Stimulated activated naive B cell treated with anti-CD40 and anti-IgM and Interleukin-4, amounts not matched to agents 10 μg/mL and 1 μg/mL and 100 μg/mL, for 72 hours (primary cell): ENCODE measurements at regions not wholly inside any gene's neighbourhood (a gene's known extent, or its start where the extent isn't known, plus 50 kb on each side); places are given as distances from the start of the nearest gene placed in this dataset.
"Not testable (repeated sequence)": the region's sequence is repeated elsewhere in the genome, so short reads cannot be mapped to it uniquely, and the experiment has no call there.

Experiments
- ATAC-seq, 2 donors: fragments of 150-1000 bp; cut with Tn5 transposase; replicated peaks; 2 replicates each; pipeline ENCODE4 v1.10.0; 2021; ENCODE audit warnings: moderate library complexity in 1 of 2
- DNase-seq: peaks from one replicate; pipeline ENCODE4 v3.0.0; 2021
- H3K27ac Mint-ChIP-seq: one replicate; pipeline ENCODE4 v1.8.0; 2022; ENCODE audit warnings: mild to moderate bottlenecking, mixed read lengths
- H3K27me3 Mint-ChIP-seq, 2 donors: one replicate each; pipeline ENCODE4 v1.8.0; 2022; ENCODE audit warnings: mixed read lengths in 2 of 2
- H3K36me3 Mint-ChIP-seq, 2 donors: one replicate each; pipeline ENCODE4 v1.8.0; 2022; ENCODE audit warnings: mixed read lengths in 2 of 2, mild to moderate bottlenecking in 1 of 2
- H3K4me1 Mint-ChIP-seq, 2 donors: one replicate each; pipeline ENCODE4 v1.8.0; 2022; ENCODE audit warnings: mixed read lengths in 2 of 2, mild to moderate bottlenecking in 1 of 2
- H3K4me3 Mint-ChIP-seq, 2 donors: one replicate each; pipeline ENCODE4 v1.8.0; 2022; ENCODE audit warnings: mild to moderate bottlenecking in 2 of 2, mixed read lengths in 2 of 2, moderate library complexity in 1 of 2
- H3K9me3 Mint-ChIP-seq, 2 donors: one replicate each; pipeline ENCODE4 v1.8.0; 2022; ENCODE audit warnings: mixed read lengths in 2 of 2, mild to moderate bottlenecking in 1 of 2

DNA sequence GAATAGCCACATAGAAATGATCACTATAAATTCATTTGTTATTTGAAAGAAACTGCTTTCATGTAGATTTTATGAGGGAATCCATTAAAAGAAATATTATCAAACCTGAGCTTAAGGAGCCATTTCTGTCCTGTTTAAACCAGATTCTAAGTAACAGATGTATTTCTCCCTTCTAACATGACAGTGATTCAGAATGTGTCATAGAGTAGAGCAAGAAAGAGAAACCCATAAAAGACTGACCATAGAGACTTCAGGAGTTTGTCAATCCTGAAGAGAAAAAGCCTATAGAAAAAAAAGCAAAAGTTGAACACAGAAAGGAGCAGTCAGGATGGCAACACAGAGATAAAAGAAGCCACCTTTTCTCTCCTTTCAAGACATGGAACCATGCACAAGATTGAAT is 390.6 kb downstream of the PRIM2 start:
- H3K9me3 Mint-ChIP-seq, H3K4me1 Mint-ChIP-seq, H3K36me3 Mint-ChIP-seq, ATAC-seq, H3K4me3 Mint-ChIP-seq, DNase-seq, H3K27ac Mint-ChIP-seq, H3K27me3 Mint-ChIP-seq: not testable (repeated sequence)

DNA sequence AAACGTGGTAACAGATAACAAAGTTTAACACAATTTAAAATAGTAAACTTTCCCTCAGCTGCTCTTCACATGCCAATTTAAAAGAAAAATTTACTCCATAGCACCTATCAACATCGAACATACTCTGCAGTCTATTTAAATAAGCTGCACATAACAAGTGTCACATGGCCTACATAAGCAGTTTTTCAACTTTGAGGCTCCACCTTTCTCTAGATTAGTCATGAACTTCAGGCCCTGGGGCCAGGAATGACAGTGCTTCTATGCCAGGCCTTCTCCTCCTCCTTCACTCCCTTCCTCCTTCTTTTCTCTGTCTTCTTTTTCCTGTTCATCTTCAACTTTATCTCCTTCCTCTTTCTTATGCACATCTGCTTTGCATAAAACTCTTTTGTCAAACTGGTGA is 405.1 kb downstream of the PRIM2 start:
- not testable (repeated sequence) for H3K9me3 Mint-ChIP-seq, DNase-seq

DNA sequence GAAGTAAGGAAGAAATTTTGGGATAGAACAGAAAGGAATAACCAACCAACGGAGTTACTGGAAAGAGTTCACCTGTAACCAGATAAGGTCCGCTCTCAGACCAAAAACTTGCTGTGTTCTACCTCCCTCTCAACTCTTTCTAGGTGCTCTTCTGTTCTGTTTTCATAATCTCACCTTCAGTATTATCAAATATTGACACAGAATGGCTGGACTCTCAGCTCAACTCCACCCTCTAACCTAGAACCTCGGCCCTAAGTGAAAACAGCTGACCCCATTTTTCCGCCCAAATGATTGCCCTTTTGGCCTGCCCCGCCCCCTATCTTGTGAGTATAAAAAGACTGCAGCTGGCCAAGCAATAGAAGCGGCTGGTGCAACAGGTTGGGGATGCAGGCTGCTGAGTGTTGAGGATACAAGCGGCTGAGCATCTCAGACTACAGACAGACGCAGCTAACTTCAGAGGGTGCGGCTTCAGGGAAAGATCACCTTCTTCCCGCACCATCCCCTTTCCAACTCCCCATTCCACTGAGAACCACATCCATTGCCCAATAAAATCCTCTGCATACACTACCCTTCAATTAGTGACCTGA is 406.5 kb downstream of the PRIM2 start:
- not testable (repeated sequence) for DNase-seq, ATAC-seq, H3K4me3 Mint-ChIP-seq, H3K27me3 Mint-ChIP-seq, H3K9me3 Mint-ChIP-seq, H3K4me1 Mint-ChIP-seq, H3K36me3 Mint-ChIP-seq, H3K27ac Mint-ChIP-seq

More for the DNA sequence above, 405.1 kb downstream of the PRIM2 start:
- H3K27me3 Mint-ChIP-seq, ATAC-seq, H3K36me3 Mint-ChIP-seq, H3K27ac Mint-ChIP-seq, H3K4me1 Mint-ChIP-seq, H3K4me3 Mint-ChIP-seq: not testable (repeated sequence)

DNA sequence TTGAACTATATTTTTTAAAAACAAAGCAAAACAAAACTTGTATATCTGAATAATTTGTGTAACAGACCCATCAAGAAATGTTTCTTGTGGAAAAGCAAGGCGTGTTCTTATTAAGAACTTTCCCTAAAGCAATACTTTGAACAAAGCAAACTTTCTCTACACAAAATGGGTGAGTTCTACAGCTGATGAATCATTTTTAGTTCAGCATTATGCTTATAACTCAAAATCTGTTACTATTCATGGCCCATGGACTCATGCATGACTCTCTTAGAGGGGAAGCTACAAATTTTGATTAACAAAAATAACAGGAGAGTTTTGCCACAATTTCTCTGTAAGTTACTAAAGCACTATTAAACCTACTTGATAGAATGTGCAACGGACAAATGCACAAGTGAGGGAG is 412.0 kb downstream of the PRIM2 start:
- not testable (repeated sequence) for H3K9me3 Mint-ChIP-seq, DNase-seq, H3K4me1 Mint-ChIP-seq, H3K27ac Mint-ChIP-seq, H3K27me3 Mint-ChIP-seq, ATAC-seq, H3K36me3 Mint-ChIP-seq, H3K4me3 Mint-ChIP-seq

DNA sequence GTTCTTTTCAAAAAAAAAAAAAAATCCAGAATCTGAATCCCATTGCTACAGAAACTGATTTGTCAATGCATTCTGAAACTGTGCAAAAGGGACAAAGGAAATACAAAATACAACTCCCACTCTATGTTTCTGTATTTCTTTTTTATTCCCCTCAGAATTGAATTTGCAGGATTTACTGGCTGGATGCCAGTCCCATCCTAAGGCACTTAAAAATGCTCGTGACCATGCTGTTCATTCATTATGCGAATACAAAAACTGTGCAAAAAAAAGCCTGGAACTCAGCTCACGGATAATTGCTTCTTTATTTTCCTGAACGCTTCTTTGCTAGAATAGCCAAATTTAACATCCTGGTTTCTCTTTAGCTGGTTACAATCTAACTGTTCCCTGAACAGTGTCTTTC is 413.3 kb downstream of the PRIM2 start:
- not testable (repeated sequence) for H3K9me3 Mint-ChIP-seq, ATAC-seq, H3K4me3 Mint-ChIP-seq, H3K4me1 Mint-ChIP-seq, H3K27me3 Mint-ChIP-seq, H3K36me3 Mint-ChIP-seq, H3K27ac Mint-ChIP-seq, DNase-seq

DNA sequence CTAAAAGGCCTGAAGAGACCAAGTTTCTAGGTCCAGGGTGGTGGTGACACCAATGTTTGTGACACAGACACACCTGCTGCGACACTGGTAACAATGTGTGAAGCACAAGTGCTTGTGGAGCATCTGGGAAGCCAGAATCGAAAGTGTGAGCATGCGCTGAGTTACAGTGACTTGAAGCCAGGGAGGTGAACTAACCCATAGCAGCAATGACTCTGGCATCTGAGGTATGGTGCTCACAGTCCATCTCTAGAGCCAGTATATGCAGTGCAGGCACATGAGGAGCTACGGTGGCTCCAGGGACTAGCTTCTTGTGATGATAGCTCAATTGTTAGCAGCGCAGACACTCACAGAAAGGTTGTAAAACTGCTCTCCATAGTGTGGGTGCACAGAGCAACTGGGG is 430.3 kb downstream of the PRIM2 start:
- H3K27me3 Mint-ChIP-seq, H3K4me3 Mint-ChIP-seq, H3K27ac Mint-ChIP-seq, DNase-seq, H3K36me3 Mint-ChIP-seq, ATAC-seq, H3K9me3 Mint-ChIP-seq, H3K4me1 Mint-ChIP-seq: not testable (repeated sequence)

DNA sequence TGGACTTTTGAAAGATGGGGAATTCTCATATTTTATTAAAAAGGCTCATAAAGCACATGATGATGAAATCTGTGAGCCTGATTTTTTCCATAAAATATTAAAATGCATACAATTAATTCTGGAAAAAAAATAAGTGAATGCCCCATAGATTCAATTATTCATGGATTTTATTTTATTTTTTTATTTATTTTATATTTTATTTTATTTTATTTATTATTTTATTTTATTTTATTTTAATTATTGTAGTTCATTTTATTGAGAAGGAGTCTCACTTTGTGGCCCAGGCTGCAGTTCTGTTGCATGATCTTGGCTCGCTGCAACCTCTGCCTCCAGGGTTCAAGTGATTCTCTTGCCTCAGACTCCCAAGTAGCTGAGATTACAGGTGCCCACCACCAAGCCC is 442.4 kb downstream of the PRIM2 start:
- H3K27ac Mint-ChIP-seq, H3K27me3 Mint-ChIP-seq, H3K9me3 Mint-ChIP-seq, H3K4me1 Mint-ChIP-seq, ATAC-seq, H3K36me3 Mint-ChIP-seq, H3K4me3 Mint-ChIP-seq, DNase-seq: not testable (repeated sequence)

DNA sequence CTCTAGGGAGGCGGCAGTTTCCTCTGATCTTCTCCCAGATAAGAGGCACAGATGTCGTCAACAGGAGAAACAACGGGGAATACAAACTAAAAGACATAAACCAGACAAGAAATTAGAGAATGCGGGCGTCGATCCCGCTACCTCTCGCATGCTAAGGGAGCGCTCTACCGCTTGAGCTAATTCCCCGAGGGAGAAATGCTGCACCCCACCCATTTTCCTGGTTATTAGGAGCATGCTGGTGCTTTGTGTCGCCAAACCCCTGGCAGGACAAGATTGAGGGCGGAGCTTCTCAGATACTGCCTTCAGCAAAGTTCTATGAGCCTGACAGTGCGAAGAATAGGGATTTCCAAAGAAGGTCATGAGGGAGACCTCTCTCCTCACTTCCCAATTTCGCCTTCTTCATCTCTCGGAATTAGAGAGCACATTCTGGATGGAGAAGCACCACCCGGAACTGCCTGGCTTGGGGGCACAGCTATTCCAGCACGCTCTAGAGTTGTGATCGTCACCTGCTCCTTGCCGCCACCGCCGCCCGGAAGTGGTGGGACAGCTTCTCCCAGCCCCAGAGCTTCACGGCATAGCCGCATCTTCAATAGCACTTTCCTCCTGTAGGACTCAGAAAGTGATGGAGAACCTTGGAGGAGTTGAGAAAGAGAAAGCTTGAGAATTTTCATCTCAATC is 475.4 kb downstream of the PRIM2 start:
- H3K4me3 Mint-ChIP-seq, ATAC-seq, H3K36me3 Mint-ChIP-seq, DNase-seq, H3K4me1 Mint-ChIP-seq: not testable (repeated sequence)
- peaks cover 9 to 10% of the 10 kb centered on the region in 2 donors for H3K9me3 Mint-ChIP-seq
- H3K27me3 Mint-ChIP-seq = peaks cover 19 to 28% of the 10 kb centered on the region in 2 donors
- H3K27ac Mint-ChIP-seq = peak overlapping the region; percentile 20

DNA sequence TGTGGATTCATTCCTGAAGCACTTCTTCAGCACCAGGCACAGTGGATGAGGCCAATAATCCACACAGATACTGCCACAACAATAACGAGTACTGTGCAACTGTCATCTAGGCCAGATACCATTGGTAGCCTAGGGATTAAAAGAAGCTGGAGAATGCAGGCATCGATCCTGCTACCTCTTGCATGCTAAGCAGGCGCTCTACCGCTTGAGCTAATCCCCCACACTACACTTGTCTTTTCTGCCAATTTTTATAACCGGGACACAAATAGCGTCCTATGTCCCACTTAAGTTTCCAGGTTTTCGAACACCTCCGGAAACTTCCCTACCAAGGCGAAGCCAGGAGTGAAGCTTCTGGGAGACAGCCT is 475.9 kb downstream of the PRIM2 start:
- not testable (repeated sequence) for DNase-seq, ATAC-seq, H3K4me1 Mint-ChIP-seq, H3K4me3 Mint-ChIP-seq, H3K36me3 Mint-ChIP-seq
- Mint-ChIP-seq H3K27me3 (peaks cover 19 to 28% of the 10 kb centered on the region in 2 donors), H3K9me3 (peaks cover 9 to 10% of the 10 kb centered on the region in 2 donors), H3K27ac (peak overlapping the region; percentile 27)

DNA sequence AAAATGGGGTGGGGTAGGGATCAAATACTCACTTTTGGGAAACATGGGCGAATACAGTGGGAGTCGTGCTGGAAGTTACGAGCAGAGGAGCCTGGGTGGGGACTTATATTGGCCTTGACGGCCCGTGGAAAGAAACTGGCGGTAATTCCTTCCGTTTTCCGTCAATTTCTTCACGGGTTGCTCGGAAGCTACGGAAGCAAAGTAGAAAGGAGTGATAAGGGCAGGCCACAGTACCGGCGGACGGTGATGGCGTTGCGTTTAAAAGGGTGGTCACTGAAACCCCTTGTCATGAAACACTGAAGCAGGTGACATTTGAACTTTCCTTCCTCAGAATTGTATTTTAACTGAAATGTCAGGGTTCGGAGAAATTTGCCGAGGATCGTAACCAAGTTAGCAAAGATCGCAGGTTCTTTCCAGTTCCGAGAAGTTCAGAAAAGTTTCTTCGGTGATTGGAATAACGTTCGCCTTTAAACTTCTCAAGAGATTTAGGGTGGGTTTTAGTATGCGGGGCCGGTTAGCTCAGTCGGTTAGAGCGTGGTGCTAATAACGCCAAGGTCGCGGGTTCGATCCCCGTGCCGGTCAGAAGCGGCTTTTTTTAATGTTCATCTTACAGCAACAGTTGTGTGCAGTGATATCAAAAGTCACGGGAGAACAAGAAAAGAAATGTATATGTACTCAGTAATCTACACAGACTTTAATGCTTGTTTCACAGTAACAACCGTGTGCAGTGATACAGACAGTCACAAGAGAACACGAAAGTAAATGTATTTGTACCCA is 482.5 kb downstream of the PRIM2 start:
- H3K4me3 Mint-ChIP-seq = peak overlapping the region; percentile 12 to 61
- ATAC-seq, H3K4me1 Mint-ChIP-seq, H3K9me3 Mint-ChIP-seq, DNase-seq: not testable (repeated sequence)
- H3K27ac Mint-ChIP-seq = peak overlapping the region; percentile 85
- peaks cover 2 to 10% of the 10 kb centered on the region in 2 donors for H3K36me3 Mint-ChIP-seq
- peaks cover 18 to 20% of the 10 kb centered on the region in 2 donors for H3K27me3 Mint-ChIP-seq

DNA sequence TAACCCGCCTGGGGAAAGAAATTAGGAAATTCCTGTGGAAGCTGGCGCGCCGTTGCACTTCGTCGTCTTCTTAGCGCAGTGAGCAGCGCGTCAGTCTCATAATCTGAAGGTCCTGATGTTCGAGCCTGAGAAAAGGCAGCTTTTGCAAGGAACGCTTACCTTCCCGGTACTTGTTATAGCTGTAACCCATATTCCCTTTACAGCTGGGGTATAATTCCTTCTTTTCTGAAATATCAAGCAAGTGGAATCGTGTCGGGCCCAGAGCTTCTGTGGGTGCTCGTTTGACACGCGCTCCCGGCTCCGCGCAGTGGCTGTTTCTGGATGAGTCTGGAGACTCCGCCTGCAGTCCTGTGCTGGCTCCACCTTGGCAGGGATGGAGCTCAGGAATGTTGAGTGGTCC is 491.2 kb downstream of the PRIM2 start:
- DNase-seq, ATAC-seq, H3K4me1 Mint-ChIP-seq, H3K27ac Mint-ChIP-seq, H3K9me3 Mint-ChIP-seq, H3K4me3 Mint-ChIP-seq, H3K36me3 Mint-ChIP-seq: not testable (repeated sequence)
- H3K27me3 Mint-ChIP-seq = peaks cover 39 to 56% of the 10 kb centered on the region in 2 donors

DNA sequence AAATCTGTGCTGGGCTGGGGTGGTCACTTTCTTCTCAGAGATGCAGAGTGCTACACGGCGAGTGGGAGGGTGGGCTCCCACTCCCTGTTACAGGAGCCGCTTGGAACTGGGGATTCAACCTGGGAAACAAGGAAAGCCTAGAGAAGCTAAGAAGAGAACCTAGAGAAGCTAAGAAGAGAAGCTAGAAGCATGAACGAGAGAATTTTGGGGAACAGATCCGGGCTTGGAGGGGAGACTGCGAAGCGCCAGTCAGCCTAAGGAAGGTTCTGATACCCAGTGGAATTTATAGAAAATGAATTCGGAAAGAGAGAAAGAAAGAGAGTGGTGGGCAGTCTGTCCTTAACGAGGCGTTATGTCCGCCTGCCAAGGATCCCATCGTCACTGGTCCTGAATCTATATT is 492.0 kb downstream of the PRIM2 start:
- H3K36me3 Mint-ChIP-seq, ATAC-seq, H3K4me3 Mint-ChIP-seq, H3K4me1 Mint-ChIP-seq, H3K27ac Mint-ChIP-seq, DNase-seq, H3K9me3 Mint-ChIP-seq: not testable (repeated sequence)
- H3K27me3 Mint-ChIP-seq = peaks cover 43 to 60% of the 10 kb centered on the region in 2 donors

DNA sequence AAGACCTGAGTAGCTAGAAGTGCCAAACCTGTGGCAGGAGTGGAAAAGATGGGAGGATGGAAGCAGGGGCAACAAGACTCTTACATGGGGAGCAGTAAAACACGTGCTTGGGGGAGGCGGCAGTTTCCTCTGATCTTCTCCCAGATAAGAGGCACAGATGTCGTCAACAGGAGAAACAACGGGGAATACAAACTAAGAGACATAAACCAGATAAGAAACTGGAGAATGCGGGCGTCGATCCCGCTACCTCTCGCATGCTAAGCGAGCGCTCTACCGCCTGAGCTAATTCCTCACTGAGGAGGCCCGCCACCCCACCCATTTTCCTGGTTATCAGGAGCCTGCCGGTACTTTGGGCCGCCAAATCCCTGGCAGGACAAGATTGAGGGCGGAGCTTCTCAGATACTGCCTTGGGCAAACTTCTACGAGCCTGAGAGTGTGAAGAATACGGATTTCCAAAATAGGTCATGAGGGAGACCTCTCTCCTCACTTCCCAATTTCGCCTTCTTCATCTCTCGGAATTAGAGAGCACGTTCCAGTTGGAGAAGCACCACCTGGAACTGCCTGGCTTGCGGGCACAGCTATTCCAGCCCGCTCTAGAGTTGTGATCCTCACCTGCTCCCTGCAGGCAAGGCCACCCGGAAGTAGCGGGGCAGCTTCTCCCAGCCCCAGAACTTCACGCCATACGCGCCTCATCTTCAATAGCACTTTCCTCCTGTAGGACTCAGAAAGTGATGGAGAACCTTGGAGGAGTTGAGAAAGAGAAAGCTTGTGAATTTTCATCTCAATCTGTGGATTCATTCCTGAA is 496.0 kb downstream of the PRIM2 start:
- DNase-seq, H3K9me3 Mint-ChIP-seq, H3K4me3 Mint-ChIP-seq, H3K4me1 Mint-ChIP-seq, ATAC-seq, H3K27ac Mint-ChIP-seq, H3K36me3 Mint-ChIP-seq: not testable (repeated sequence)
- H3K27me3 Mint-ChIP-seq = peaks cover 30 to 41% of the 10 kb centered on the region in 2 donors

DNA sequence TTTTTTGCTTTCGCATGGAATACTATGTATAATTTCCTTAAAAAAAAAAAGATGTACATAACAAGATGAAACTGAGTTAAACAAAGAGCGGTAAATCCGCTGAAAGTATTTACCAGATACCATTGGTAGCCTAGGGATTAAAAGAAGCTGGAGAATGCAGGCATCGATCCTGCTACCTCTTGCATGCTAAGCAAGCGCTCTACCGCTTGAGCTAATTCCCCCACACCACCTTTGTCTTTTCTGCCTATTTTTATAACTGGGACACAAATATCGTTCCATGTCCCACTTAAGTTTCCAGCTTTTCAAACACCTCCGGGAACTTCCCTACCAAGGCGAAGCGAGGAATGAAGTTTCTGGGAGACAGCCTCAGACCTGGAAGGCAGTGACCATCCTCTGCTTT is 498.4 kb downstream of the PRIM2 start:
- not testable (repeated sequence) for ATAC-seq, H3K4me3 Mint-ChIP-seq, H3K4me1 Mint-ChIP-seq, H3K27ac Mint-ChIP-seq, DNase-seq, H3K9me3 Mint-ChIP-seq, H3K36me3 Mint-ChIP-seq
- H3K27me3 Mint-ChIP-seq = peaks cover 17 to 20% of the 10 kb centered on the region in 2 donors
